ENCODE measurements at regions not wholly inside any gene's neighbourhood (a gene's known extent, or its start where the extent isn't known, plus 50 kb on each side); places are given as distances from the start of the nearest gene placed in this dataset.
"Not testable (repeated sequence)": the region's sequence is repeated elsewhere in the genome, so short reads cannot be mapped to it uniquely, and the experiment has no call there.

GRCh38 chr7:124101173-124101768 is 68.4 kb upstream of the TMEM229A start:
- no peak for ATAC-seq
- TF ChIP-seq EP300 (IDR thresholded peaks at IDR 0.05) (no peak), CTCF (IDR thresholded peaks at IDR 0.05) (peak in 1 of 4 experiments; percentile 19), POLR2A (IDR thresholded peaks at IDR 0.05) (no peak), POLR2AphosphoS5 (IDR thresholded peaks at IDR 0.05) (no peak)
- no peak overlapping the region for H3K4me3 ChIP-seq
- 31% methylated on average over 5 of the region's 5 CpGs for WGBS, 2 donors (ENCODE audit: low coverage in 1 of 2)
- H3K27ac ChIP-seq = no peak overlapping the region
- H3K4me1 ChIP-seq = no peaks in the 10 kb centered on the region
- H3K9me3 ChIP-seq = no peaks in the 10 kb centered on the region
- H3K36me3 ChIP-seq = no peaks in the 10 kb centered on the region
- H3K27me3 ChIP-seq = no peaks in the 10 kb centered on the region

GRCh38 chr7:124100190-124100589 is 67.3 kb upstream of the TMEM229A start:
- 79 to 94% methylated on average over 3 of the region's 3 CpGs for WGBS, 2 donors (ENCODE audit: low coverage in 1 of 2)
- H3K36me3 ChIP-seq = no peaks in the 10 kb centered on the region
- no peaks in the 10 kb centered on the region for H3K4me1 ChIP-seq
- no peaks in the 10 kb centered on the region for H3K9me3 ChIP-seq
- H3K27me3 ChIP-seq = no peaks in the 10 kb centered on the region
- no peak for ATAC-seq
- H3K27ac ChIP-seq = no peak overlapping the region
- TF ChIP-seq CTCF (IDR thresholded peaks at IDR 0.05) (no peak), EP300 (IDR thresholded peaks at IDR 0.05) (no peak)
- no peak overlapping the region for H3K4me3 ChIP-seq

GRCh38 chr7:124099585-124099984 is 66.7 kb upstream of the TMEM229A start:
- H3K27me3 ChIP-seq, ATAC-seq, H3K36me3 ChIP-seq, H3K4me3 ChIP-seq, H3K27ac ChIP-seq, H3K4me1 ChIP-seq, H3K9me3 ChIP-seq: not testable (repeated sequence)
- 77 to 90% methylated on average over 2 to 3 of the region's 10 CpGs for WGBS, 2 donors (ENCODE audit: low coverage in 1 of 2)

DNA sequence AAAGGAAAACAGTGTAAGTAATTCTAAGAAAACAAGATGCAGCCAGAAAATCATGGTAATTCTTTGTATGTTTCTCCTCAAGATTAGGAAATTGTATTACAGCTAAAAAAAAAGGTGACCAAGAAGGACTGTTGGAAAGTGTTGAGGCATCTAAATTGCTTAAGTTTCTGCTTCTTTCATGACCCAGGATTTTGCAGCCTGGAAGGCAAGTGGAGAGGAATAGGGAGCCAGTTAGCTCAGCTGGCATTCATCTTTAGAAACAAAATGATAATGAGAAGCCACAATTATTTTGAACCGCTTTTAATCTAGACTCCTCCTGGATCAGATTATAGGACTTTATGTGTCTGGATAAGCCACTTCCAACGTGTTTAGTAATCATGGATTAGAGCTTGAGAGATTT is 56.8 kb upstream of the TMEM229A start:
- Histone ChIP-seq H3K4me3 (no peak overlapping the region), H3K4me1 (peaks cover 0 to 12% (median 3%) of the 10 kb centered on the region in 3 donors), H3K9me3 (no peaks in the 10 kb centered on the region), H3K27ac (no peak overlapping the region), H3K36me3 (no peaks in the 10 kb centered on the region), H3K27me3 (no peaks in the 10 kb centered on the region)
- TF ChIP-seq EP300 (IDR thresholded peaks at IDR 0.05) (no peak), POLR2AphosphoS5 (IDR thresholded peaks at IDR 0.05) (no peak), CTCF (IDR thresholded peaks at IDR 0.05) (no peak), POLR2A (IDR thresholded peaks at IDR 0.05) (no peak)
- ATAC-seq = no peak
- WGBS, 2 donors (ENCODE audit: low coverage in 1 of 2) = 48 to 67% methylated on average over 2 of the region's 2 CpGs

DNA sequence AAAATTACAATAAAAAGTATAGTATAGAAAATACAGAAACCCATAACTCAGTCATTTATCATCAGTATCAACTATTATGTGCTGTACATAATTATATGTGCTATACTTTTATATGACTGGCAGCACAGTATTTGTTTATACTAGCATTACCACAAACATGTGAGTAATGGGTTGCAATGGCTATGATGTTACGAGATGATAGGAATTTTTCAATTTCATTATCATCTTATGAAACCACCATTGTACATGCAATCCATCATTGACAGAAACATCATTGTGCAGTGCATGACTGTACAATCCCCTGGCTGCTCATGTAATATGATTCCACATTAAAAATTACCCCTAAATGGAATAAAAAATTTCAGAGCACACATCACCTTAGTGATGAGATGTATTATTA is 55.7 kb upstream of the TMEM229A start:
- Histone ChIP-seq H3K27me3 (no peaks in the 10 kb centered on the region), H3K36me3 (no peaks in the 10 kb centered on the region), H3K9me3 (no peaks in the 10 kb centered on the region), H3K4me3 (no peak overlapping the region), H3K27ac (no peak overlapping the region), H3K4me1 (peaks cover 0 to 22% (median 3%) of the 10 kb centered on the region in 3 donors)
- no peak for ATAC-seq
- no peak for TF ChIP-seq EP300 (IDR thresholded peaks at IDR 0.05)
- TF ChIP-seq CTCF (IDR thresholded peaks at IDR 0.05) = no peak
- TF ChIP-seq POLR2A (IDR thresholded peaks at IDR 0.05) = no peak
- no peak for TF ChIP-seq POLR2AphosphoS5 (IDR thresholded peaks at IDR 0.05)
- 92 to 100% methylated on average over 1 of the region's 1 CpG for WGBS, 2 donors (ENCODE audit: low coverage in 1 of 2)
